ENCODE measurements at regions not wholly inside any gene's neighbourhood (a gene's known extent, or its start where the extent isn't known, plus 50 kb on each side); places are given as distances from the start of the nearest gene placed in this dataset.

DNA sequence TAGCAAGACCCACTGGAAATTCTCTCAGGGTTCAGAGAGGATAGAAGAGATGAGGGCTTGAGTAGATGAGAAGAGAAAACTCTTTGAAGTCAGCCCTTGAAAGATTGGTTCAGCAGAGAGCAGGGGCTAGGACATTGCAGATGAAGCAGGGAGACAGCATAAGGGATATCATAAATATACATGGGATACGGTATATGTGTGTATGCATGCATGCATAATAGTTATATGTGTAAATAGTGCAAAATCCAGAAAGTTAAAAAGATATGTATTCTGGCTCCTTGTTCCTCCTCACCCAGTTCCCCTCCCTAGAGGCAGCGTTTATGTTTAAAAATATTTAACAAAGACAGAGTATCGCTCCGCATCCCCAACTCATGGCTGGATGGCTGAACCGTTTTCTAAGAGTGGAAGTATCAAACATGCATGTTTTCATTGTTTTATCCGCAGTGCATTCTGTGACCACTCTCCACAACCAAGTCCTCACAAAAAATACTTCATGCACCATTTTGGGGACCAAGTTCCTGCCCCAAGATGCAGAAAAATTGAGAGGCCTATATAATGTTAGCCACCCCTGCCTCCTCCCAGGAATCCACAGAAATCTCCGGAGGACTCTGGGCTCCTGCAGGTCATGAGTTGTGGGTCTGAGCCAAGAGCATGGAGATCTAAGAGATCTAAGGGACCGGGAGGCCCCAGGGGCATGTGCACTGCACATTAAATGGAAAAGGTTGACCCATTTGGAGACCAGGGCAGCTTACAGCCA is 119.5 kb downstream of the MTX3 start:
- no peak for DNase-seq (ENCODE audit: low read depth)

- DNase-seq (ENCODE audit: low read depth), result no peak
Measured at GRCh38 chr5:79868163-79868670, 122.8 kb downstream of the MTX3 start.

GRCh38 chr5:79865579-79865978 is 125.5 kb downstream of the MTX3 start:
- DNase-seq (ENCODE audit: low read depth), result no peak

GRCh38 chr5:79864364-79864763 is 126.7 kb downstream of the MTX3 start:
- no peak for DNase-seq (ENCODE audit: low read depth)

DNA sequence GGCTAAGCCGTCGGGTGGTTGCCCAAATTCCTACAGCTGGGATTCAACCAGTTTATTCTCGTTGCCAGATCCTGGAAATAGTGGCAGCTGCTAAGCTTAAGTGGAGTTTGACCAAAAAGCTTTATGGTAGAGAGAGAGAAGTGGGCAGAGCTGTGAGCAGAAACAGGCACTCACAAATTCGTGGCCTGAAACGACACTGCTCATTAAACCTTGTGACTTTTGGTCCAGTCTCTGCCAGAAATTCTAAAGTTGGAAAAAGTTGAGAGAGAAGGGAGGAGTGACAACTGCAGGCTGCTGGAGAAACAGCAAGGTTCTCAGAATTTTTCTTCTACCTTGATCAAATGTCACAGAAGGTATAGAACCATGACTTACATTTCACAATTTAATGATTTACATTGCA is 131.5 kb downstream of the MTX3 start:
- DNase-seq (ENCODE audit: low read depth), result no peak

GRCh38 chr5:79858410-79858723 is 132.7 kb downstream of the MTX3 start:
- DNase-seq (ENCODE audit: low read depth), result no peak

DNA sequence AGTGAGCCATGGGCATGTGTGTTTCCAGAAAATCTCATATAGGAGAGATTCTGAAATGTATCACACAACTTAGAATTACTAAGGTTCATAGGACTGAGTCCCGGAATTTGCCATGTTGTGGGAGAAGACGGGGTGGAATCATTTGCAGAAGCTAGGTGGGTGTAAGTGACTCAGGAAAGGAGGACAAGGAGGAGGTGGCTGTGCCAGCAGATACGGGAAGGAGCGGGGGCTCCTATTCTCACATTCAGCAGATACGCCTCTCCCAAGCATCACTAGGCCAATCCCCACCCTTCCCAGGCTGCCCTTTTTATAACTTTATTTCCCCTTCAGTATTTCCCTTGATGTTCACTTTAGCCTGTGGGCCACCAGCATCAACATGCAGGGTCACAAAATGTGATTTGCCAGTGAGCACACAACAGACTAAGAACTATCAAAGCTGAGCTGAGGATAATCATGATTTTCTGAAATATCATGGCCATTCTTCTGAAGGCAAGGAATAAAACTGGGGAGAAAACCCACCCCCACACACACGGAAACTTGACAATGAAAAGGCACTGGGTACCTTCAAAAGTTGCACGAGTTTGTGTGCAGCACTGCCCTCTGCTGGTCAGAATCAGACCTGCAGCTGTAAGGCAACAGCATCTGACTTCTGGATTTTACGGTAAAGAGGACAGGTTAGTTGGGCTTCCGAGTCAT is 133.2 kb downstream of the MTX3 start:
- DNase-seq (ENCODE audit: low read depth), result peak; percentile 76

DNA sequence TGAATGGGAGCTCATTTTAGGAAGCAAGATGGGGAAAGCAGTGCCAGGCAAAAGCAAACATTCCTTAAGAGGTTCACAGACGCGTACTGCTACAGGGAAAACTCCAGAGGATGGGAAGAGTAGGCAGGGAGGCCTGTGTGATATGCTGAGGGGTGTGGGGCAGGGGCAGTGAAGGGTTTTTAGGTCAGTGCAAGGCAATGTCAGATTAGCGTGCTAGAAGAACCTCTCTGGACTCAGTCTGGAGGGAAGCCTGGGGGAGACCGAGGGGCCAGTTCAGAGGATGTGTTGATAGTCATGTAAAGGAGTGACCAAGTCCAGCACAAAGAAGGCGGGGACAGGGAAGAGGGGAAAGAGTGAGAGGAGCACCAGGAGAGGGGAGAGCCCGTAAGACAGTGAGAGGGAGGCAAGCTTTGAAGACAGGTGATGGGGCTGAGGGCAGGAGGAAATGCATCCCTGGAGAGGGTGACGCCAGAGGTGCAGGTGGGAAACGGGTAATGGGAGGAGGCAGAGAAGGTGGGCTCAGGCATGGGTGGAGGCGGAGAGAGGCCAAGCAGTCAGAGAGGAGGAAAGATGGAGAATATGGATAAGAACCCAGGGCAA is 134.5 kb downstream of the MTX3 start:
- DNase-seq (ENCODE audit: low read depth), result no peak

- no peak for DNase-seq (ENCODE audit: low read depth)
Measured at GRCh38 chr5:79853676-79854418, 137.2 kb downstream of the MTX3 start.

DNA sequence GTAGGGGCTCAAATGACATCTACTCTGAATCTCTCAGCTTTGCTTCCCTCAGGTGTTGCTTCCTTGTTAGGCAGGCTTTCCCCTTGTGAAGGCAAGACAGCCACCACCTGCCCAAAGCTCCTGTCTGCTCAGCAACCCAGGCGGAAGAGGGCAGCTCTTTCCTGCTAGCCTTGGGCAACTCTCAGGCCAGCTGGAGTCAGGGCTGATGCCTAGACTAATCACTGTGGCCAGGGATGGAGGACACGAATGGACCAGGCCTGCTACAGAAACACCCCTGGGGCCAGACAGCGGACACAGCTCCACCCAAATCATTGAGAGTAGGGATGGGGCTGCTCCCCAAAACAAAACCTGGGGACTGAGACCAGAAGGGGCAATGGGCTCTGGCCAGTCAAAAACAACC is 138.0 kb downstream of the MTX3 start:
- no peak for DNase-seq (ENCODE audit: low read depth)

GRCh38 chr5:79851391-79851863 is 139.6 kb downstream of the MTX3 start:
- DNase-seq (ENCODE audit: low read depth), result no peak

GRCh38 chr5:79850941-79851340 is 140.1 kb downstream of the MTX3 start:
- no peak for DNase-seq (ENCODE audit: low read depth)

DNA sequence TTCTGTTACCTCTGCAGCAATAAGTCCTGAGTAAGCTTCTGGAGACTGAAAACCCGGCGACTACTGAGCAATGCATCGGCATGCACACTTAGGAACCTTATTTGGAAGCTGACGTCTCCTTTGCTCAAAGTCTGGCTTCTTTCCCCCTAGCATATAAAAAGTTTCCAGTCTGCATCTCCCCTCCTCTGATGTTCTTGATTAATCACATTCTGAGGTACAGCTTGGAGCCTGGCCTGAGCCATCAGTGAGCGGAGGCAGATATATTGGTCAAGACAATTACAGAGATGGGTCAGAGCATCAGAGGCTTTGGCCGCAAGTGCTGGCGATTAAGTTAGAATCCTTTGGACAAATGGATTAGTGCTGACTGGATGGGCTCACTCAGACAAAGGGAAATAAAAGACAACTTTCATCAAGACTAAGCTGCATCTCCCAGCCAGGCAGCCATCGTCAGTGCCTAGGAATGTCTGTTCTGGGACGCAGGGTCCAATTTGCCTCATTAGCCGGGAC is 140.7 kb downstream of the MTX3 start:
- DNase-seq (ENCODE audit: low read depth), result no peak

DNA sequence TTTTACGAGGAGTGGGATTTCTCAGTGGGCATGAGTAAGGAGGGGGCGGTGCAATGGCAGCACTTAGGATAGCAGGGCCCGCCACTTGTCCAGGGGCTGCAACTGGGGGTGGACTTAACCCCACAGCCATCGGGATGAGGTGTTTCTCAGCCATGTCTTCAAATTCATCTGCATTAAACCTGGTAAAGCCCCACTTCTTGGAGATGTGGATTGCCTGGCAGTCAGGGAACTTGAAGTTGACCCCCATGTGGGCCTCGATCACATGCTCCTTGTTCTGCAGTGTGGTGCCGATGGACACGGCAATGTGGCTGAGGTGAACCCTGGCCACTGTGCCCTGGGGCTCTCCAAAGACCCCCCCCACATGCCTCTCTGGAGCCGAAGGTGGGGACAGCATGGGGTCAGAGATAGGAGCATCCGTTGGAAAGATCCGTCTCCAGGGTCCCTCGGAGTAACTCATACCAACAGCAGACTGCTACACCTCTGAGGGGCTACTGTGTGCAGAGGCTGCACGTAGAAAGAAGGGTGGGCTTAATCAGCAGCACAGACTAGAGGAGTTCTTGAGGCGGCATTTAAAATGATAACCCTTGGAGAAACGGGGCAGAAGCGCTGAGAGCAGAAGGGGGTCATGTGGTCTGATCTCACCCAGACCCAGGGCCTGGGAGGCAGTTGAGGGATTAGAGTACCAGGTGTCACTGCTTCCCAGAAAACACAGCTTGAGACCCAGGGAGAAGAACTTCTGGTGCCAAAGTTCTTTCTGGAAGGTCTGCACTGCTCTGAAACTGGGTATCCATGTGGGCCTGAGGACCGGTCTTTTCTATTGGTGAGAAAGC is 141.4 kb downstream of the MTX3 start:
- DNase-seq (ENCODE audit: low read depth), result no peak

Measured in activated T-cell treated with anti-CD3 and anti-CD28 coated beads for 1 hour (primary cell).